ENCODE measurements at regions not wholly inside any gene's neighbourhood (a gene's known extent, or its start where the extent isn't known, plus 50 kb on each side); places are given as distances from the start of the nearest gene placed in this dataset.

DNA sequence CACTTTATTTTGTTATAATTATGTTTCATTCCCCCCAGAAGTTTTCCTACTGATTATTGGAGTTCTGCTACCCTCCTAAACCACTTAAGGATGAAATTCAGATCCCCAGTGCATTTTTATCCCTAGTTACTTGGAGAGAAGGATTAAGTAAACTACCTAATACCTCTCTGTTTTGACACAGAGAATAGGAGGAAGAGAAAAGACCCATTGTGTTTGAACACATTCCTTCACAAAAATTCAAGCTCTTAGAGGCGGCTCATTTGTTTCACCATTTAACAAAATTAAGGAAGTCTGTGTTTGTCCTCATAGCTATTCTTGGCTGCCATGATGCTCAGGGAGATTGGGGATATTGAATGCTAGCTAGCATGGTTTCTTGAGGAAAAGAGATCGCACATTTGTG lies 492.6 kb downstream of the EBF1 start:
- TF ChIP-seq, protein P1, sequence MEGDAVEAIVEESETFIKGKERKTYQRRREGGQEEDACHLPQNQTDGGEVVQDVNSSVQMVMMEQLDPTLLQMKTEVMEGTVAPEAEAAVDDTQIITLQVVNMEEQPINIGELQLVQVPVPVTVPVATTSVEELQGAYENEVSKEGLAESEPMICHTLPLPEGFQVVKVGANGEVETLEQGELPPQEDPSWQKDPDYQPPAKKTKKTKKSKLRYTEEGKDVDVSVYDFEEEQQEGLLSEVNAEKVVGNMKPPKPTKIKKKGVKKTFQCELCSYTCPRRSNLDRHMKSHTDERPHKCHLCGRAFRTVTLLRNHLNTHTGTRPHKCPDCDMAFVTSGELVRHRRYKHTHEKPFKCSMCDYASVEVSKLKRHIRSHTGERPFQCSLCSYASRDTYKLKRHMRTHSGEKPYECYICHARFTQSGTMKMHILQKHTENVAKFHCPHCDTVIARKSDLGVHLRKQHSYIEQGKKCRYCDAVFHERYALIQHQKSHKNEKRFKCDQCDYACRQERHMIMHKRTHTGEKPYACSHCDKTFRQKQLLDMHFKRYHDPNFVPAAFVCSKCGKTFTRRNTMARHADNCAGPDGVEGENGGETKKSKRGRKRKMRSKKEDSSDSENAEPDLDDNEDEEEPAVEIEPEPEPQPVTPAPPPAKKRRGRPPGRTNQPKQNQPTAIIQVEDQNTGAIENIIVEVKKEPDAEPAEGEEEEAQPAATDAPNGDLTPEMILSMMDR (IDR thresholded peaks at IDR 0.05; ENCODE audit: borderline replicate concordance, insufficient read depth, low read depth, low read length), result no peak
- H3K4me3 ChIP-seq (ENCODE audit: low read depth, low read length), result no peak overlapping the region

DNA sequence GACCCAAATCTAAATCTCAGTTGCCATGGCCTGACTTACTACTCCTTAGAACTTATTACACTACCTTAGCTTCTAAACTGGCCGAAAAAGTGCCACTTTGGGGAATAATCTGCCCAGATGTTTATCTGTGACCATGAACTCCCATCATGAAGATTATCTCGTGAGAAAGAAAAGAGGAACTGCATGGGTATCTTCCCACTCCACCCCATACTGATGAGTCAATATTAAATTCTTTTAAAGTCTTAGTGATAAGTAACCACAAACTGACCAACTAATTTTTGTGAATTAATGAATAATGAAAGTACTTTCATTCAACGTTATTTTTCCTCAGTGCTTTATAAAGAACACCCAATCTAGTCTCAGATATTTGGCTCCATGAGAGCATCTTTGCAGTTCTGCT lies 493.5 kb downstream of the EBF1 start:
- TF ChIP-seq, protein P1 (IDR thresholded peaks at IDR 0.05; ENCODE audit: borderline replicate concordance, insufficient read depth, low read depth, low read length), result no peak
- no peak overlapping the region for H3K4me3 ChIP-seq (ENCODE audit: low read depth, low read length)

DNA sequence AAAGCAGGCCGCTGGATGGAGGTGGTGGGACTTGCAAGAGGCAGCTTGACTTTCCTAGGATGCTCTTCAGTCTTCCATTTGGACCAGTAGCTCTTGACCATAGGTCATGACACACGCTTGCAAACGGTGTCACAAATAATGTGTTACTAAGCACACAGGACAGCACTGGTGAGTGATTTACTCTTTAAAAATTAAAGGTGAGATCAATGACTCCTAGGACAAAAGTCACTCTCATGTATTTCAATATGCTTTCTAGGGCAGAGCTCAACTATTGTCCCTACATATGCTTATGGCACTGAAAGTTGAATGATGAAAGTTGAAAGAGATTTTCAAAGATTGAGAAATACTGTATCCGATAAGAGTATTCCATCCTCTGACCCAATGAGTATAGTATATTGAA lies 496.7 kb downstream of the EBF1 start:
- no peak overlapping the region for H3K4me3 ChIP-seq (ENCODE audit: low read depth, low read length)
- TF ChIP-seq, protein P1 (IDR thresholded peaks at IDR 0.05; ENCODE audit: borderline replicate concordance, insufficient read depth, low read depth, low read length), result no peak

DNA sequence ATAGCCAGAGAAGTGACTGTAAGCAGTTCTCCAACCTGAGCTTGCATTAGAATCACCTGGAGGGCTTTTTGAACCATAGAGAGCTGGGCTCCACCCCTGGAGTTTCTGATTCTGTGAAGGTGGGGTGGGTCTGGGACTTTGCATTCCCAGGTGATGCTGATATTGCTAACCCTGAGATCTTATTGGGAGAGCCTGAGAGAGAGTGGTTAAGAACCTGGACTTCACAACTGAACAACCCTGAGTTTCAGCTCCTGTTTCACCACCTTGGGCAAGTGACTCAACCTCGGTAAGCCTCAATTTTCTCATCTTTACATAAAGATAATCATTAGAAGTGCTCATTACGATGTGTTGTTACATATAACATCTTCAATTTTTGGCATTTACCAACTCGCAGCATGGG lies 498.6 kb downstream of the EBF1 start:
- TF ChIP-seq, protein P1 (IDR thresholded peaks at IDR 0.05; ENCODE audit: borderline replicate concordance, insufficient read depth, low read depth, low read length), result no peak
- H3K4me3 ChIP-seq (ENCODE audit: low read depth, low read length), result no peak overlapping the region

DNA sequence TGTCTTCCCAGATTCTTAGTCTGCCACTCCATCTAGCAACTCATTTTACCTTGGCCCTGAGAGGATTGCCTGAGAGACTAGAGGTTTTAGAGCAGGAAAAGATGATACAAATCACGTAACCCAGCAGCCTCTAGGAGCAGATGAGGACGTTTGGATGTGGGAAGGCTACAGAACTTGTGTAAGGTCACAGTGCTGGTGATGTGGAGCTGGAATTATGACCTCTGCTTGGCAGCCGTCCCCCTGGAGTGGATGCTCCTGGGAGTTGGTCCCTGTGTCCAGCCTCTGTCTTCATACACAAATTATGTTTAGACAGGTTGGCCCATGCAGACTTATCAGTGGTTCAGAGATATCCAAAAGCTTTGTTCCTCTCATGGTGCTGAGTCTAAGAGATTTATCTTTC lies 499.0 kb downstream of the EBF1 start:
- TF ChIP-seq, protein P1 (IDR thresholded peaks at IDR 0.05; ENCODE audit: borderline replicate concordance, insufficient read depth, low read depth, low read length), result no peak

DNA sequence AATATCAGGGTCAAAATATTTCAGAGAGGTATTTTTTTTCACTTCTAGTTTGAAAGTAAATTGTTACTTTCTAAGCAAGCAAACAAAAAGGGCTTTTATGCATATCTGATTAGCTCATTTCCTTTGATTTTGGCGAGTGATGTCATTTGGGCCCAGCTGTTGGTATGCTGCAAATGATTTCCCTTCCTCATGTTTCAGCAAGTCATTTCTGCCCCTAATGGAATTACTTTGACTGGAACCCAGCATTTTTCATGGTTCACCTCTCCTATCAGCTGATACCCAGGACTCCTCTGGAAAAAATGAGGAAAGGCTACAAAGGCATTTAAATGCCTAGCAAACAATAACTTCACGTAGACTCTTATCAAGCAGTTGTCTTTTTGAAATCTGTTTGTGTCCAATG lies 500.6 kb downstream of the EBF1 start:
- TF ChIP-seq, protein P1 (IDR thresholded peaks at IDR 0.05; ENCODE audit: borderline replicate concordance, insufficient read depth, low read depth, low read length), result no peak
- H3K4me3 ChIP-seq (ENCODE audit: low read depth, low read length), result no peak overlapping the region

More for the DNA sequence above, 499.0 kb downstream of the EBF1 start:
- no peak overlapping the region for H3K4me3 ChIP-seq (ENCODE audit: low read depth, low read length)

DNA sequence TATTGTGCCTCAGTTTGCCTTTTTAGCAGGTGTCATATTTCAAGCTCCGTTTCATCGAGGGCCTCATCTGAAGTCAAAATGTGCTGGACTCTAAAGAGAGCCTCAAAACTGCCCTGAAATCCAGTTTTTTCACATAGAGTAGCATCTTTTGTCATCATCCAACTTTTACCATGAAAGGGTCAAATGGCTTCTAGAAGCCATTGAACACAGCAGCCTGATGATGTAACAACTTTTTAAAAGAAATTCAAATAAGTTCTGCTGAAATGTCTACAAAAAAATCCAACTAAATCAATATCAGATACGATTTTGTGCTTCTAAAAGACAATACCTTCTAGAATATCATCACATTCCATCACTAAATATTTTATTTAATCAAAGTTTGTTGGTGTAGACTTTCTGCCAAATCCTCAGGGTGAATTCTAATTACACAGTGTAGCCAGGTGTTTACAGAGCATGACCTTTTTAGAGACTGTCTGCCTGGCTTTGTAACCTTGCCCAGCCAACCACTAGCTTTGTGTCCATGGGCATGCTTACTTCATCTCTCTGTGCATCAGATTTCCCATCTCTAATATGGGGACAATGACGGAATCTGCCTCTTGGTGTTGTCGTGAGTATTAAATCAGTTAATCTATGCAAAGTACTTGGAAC lies 505.0 kb downstream of the EBF1 start:
- no peak overlapping the region for H3K4me3 ChIP-seq (ENCODE audit: low read depth, low read length)
- TF ChIP-seq, protein P1 (IDR thresholded peaks at IDR 0.05; ENCODE audit: borderline replicate concordance, insufficient read depth, low read depth, low read length), result no peak
